KMS-11 (cell line): ENCODE measurements at regions not wholly inside any gene's neighbourhood (a gene's known extent, or its start where the extent isn't known, plus 50 kb on each side); places are given as distances from the start of the nearest gene placed in this dataset.

Source experiments
- H2AFZ ChIP-seq: fragments of 200-600 bp; sonication (generic); 2 replicates; pipeline ENCODE4 v1.6.1; 2016; ENCODE audit warnings: antibody characterized with exemption, mixed run types, low read depth
- H3K27ac ChIP-seq: fragments of 200-600 bp; sonication (generic); 2 replicates; pipeline ENCODE4 v1.6.1; 2016; ENCODE audit warnings: mild to moderate bottlenecking, mixed run types
- H3K27me3 ChIP-seq: fragments of 200-600 bp; sonication (generic); 2 replicates; pipeline ENCODE4 v1.6.1; 2017; ENCODE audit warnings: mild to moderate bottlenecking, low read depth, mixed run types, moderate library complexity; ENCODE audit not compliant: insufficient read depth
- H3K36me3 ChIP-seq: fragments of 200-600 bp; sonication (generic); 2 replicates; pipeline ENCODE4 v1.6.1; 2017; ENCODE audit warnings: mild to moderate bottlenecking, mixed run types; ENCODE audit not compliant: insufficient read depth
- H3K4me1 ChIP-seq: fragments of 200-600 bp; sonication (generic); 2 replicates; pipeline ENCODE4 v1.6.1; 2016; ENCODE audit warnings: mild to moderate bottlenecking, low read depth, mixed run types; ENCODE audit not compliant: poor library complexity, severe bottlenecking
- H3K4me2 ChIP-seq: fragments of 200-600 bp; sonication (generic); 2 replicates; pipeline ENCODE4 v1.7.0; 2016; ENCODE audit warnings: mild to moderate bottlenecking, mixed run types
- H3K4me3 ChIP-seq: fragments of 200-600 bp; sonication (generic); IDR thresholded peaks from 2 replicates; pipeline ENCODE4 v1.6.1; 2017; ENCODE audit warnings: low read depth, low read length, mixed read lengths; ENCODE audit not compliant: insufficient read depth
- H3K79me2 ChIP-seq: fragments of 200-600 bp; sonication (generic); 2 replicates; pipeline ENCODE4 v1.6.1; 2016; ENCODE audit warnings: low read depth, mixed run types; ENCODE audit not compliant: insufficient read depth
- H3K9ac ChIP-seq: fragments of 200-600 bp; sonication (generic); 2 replicates; pipeline ENCODE4 v1.6.1; 2016; ENCODE audit warnings: mild to moderate bottlenecking, mixed run types
- H4K20me1 ChIP-seq: fragments of 200-600 bp; sonication (generic); 2 replicates; pipeline ENCODE4 v1.6.1; 2016; ENCODE audit warnings: mild to moderate bottlenecking, mixed run types; ENCODE audit not compliant: insufficient read depth
- CTCF ChIP-seq: fragments of 200-600 bp; sonication (generic); conservative IDR thresholded peaks from 2 replicates; pipeline ENCODE4 v1.6.1; 2017; ENCODE audit warnings: low read depth, mild to moderate bottlenecking, antibody characterized with exemption, low read length, moderate library complexity, mixed read lengths

GRCh38 chr1:239025997-239026694 lies 360.2 kb upstream of the CHRM3 start:
- Histone ChIP-seq H3K9ac (no peak overlapping the region), H3K27ac (no peak overlapping the region), H3K27me3 (no peaks in the 10 kb centered on the region), H3K79me2 (no peaks in the 10 kb centered on the region), H4K20me1 (no peaks in the 10 kb centered on the region), H3K4me2 (no peak overlapping the region), H3K4me3 (no peak overlapping the region), H2AFZ (no peak overlapping the region), H3K4me1 (no peaks in the 10 kb centered on the region), H3K36me3 (no peaks in the 10 kb centered on the region)
- no peak for TF ChIP-seq CTCF

- H3K27ac ChIP-seq, result no peak overlapping the region
- no peaks in the 10 kb centered on the region for H3K36me3 ChIP-seq
Measured at GRCh38 chr1:239025223-239025622, 361.1 kb upstream of the CHRM3 start.

GRCh38 chr1:239023732-239024360 lies 362.5 kb upstream of the CHRM3 start:
- H2AFZ ChIP-seq, result no peak overlapping the region

More at GRCh38 chr1:239025223-239025622, 361.1 kb upstream of the CHRM3 start:
- Histone ChIP-seq H2AFZ (no peak overlapping the region), H3K9ac (no peak overlapping the region), H3K79me2 (no peaks in the 10 kb centered on the region), H4K20me1 (no peaks in the 10 kb centered on the region), H3K4me3 (no peak overlapping the region), H3K4me1 (no peaks in the 10 kb centered on the region), H3K4me2 (no peak overlapping the region), H3K27me3 (no peaks in the 10 kb centered on the region)
- TF ChIP-seq CTCF, result no peak

GRCh38 chr1:239016337-239016736 lies 370.0 kb upstream of the CHRM3 start:
- Histone ChIP-seq H3K36me3 (no peaks in the 10 kb centered on the region), H3K4me3 (no peak overlapping the region), H3K79me2 (no peaks in the 10 kb centered on the region), H3K27ac (no peak overlapping the region), H3K4me2 (no peak overlapping the region), H3K9ac (no peak overlapping the region), H3K27me3 (no peaks in the 10 kb centered on the region), H3K4me1 (peaks cover 7% of the 10 kb centered on the region), H4K20me1 (no peaks in the 10 kb centered on the region), H2AFZ (no peak overlapping the region)
- no peak for TF ChIP-seq CTCF

More at GRCh38 chr1:239023732-239024360, 362.5 kb upstream of the CHRM3 start:
- Histone ChIP-seq H3K27me3 (no peaks in the 10 kb centered on the region), H3K9ac (no peak overlapping the region), H4K20me1 (no peaks in the 10 kb centered on the region), H3K36me3 (no peaks in the 10 kb centered on the region), H3K79me2 (no peaks in the 10 kb centered on the region), H3K4me1 (no peaks in the 10 kb centered on the region), H3K4me3 (no peak overlapping the region), H3K4me2 (no peak overlapping the region), H3K27ac (no peak overlapping the region)
- TF ChIP-seq CTCF, result no peak
